ENCODE measurements at regions not wholly inside any gene's neighbourhood (a gene's known extent, or its start where the extent isn't known, plus 50 kb on each side); places are given as distances from the start of the nearest gene placed in this dataset.
A peak's percentile ranks its signal among the peaks of the same experiment; 100 is the strongest.

DNA sequence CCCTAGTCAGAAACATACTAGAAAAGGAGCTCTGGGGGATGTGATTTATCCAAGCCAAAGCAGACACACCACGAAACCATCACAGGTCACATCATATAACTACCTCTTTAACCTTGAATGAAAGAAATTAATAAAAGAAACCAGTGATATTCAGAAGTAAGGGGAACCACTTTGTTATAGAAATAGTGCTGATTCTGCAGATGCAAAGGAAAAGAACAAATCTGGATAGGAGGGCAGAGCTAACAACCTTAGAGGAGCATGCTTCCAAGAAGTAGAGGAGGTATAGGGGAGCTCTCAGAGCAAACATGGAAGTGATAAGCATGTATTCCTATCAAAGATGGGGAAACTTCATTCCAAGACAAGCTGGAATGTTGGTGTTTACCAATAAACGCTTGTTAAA is 117.0 kb upstream of the MDM1 start:
- DNase-seq (ENCODE audit: low read depth in 2 of 2) = no peak

DNA sequence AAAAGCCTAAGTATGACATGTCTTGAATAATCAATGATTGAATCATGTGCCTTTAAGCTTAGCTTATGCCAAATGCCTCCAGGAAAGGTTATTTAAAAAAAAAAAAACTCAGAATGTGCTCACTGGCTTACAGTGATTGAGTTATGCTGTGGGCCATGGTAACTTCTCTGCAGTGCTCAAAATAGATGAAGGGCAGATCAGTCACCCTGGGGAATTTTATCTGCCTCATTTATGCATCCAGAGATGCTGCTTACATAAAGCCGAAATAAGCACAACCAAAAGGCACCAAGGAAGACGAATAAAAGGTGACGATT is 118.7 kb upstream of the MDM1 start:
- DNase-seq (ENCODE audit: low read depth in 2 of 2) = no peak

DNA sequence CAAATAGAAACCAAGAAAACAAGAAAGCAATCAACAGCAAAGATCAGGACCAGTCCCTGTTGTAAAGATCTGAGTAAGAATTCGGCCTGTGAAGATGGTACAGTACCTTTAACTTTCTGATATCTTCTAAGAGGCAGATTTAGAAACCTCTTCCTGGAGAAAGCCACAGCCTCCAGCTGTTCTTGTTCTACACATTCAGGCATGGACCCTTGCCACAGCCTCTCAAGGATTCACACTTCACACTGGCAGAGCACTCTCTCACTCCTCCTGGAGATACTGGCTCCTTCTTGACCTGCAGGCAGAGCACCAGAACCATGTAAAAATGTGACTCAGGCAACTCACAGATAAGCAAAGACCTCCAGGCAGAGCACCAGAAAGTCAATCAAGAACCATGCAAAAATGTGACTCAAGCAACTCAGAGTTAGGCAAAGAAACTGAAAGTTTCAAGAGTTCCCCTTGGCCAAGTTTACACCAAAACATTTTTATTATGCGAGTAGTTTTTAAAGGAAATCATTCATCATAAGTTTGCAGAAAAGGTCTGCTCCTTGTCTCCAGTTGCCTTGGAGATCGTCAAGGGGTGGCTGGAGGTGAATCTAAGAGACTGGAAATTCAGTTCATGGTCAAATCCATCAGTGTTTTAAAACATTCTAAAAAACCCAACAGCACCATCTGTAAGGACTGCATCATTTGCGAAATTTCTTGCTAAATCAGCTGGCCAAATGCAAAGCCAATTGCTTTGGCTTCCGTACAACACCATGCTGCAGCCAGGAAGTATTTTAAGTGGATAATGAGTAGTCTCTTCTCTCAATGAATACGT is 119.3 kb upstream of the MDM1 start:
- peak; percentile 85 to 88 for DNase-seq (ENCODE audit: low read depth in 2 of 2)

DNA sequence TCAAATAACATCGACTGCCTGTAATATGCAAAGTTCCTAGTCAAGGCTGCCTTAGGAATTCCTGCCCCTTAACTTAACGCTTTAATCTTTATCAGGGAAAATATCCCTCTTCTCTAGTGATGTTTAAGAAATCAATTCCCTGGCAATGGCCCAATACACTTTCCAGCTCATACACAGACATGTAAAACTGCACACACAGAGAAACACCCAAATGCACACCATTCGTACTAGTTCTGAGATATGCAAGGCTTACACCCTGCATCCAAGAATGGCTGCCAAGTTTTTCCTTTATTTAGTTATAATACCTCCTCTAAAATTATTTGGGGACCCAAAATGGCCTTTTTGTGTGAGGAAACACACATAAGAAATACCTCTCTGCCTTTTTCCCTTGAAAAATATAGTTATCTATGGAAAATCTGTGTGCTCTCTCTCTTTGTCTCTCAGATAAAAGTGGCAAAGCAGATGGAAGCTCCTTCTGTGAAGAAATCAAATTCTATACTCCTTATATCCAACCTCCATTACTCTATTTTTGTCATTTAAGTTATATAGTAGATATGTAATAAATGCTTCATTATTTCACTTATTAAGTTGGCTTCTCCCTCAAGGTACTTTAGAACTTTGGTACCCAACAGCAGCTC is 120.0 kb upstream of the MDM1 start:
- no peak for DNase-seq (ENCODE audit: low read depth in 2 of 2)

DNA sequence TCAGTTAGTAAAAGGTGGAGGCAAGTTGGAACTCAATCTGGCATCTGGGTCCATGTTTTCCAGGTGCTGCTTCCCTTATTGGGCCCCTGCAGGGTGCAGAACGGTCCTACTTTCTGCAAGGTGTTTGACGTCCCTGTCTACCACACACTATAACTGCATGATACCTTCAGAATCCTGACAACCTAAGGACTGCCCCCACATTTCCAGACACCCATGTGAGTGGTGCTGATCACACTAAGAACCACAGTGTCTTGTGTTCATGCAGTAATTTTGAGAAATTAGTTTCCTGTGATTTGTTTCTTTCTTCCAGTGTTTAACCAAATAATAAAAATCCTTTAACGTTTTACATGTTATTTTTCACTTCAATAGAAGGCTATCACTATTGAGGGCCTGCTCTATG is 121.1 kb upstream of the MDM1 start:
- no peak for DNase-seq (ENCODE audit: low read depth in 2 of 2)

DNA sequence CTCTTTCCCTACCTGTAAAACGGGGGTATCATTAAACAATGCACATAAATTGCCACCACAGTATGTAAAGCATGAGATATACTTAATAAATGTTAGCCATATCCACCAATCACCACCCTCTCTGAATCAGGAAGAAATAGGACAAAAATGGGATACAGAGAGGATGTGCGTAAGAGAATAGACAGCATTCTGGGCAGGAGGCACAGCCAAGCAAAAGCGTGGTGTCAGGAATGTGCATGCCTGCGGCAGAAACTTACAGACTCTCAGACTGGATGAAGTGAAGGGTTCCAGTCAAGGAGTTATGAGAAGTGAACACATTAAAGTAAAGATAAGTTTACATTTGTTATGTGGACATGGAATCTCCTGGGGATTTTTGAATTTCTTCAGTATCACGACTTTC is 121.7 kb upstream of the MDM1 start:
- no peak for DNase-seq (ENCODE audit: low read depth in 2 of 2)

DNA sequence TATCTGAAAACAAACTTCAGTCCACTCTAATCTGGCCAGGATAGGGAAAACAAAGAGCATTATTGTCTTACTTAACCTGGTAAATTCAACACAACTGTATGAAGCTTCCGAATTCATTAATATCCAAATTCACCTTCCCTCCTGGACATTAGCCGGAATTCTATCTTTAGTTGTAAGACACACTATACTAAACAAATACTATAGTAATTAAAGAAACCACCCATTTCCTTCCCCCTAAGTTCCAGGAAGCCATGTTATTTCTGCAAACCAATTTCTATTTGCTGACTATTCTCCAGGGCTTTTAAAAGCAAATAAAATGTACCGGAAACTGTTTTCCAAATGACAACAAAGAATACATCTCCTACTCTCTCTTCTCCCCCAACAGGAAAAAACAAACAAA is 122.7 kb upstream of the MDM1 start:
- DNase-seq (ENCODE audit: low read depth in 2 of 2) = no peak

DNA sequence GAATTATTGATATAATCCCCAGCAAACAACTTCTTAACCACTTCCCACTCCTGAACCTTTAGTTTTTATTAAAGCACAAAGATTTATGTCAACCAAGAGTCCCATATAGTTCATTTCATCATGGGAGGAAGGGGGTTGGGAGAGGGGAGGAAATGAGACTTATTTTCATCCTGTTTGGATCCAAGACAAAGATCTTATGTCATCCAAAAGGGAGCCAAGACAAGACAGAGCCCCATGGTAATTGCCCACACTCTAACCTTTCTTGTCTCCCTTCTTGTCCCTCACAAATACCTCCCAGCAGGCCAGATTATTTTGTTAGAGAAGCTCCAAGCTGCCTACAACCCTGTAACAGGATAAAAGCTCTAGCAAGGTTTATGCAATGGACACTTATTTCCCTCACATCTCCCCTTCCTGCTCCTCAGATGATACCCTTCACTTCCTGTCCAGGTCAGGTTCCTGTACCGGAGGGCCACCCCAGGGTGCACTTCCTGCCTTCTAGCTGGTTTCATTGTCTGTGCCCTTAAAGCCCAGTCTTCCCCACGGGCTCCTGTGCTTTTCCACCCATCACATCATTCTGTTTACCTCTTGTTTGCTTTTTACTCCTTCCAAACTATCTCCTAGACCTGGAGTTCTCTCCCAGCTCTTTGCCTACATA is 123.7 kb upstream of the MDM1 start:
- DNase-seq (ENCODE audit: low read depth in 2 of 2) = no peak

DNA sequence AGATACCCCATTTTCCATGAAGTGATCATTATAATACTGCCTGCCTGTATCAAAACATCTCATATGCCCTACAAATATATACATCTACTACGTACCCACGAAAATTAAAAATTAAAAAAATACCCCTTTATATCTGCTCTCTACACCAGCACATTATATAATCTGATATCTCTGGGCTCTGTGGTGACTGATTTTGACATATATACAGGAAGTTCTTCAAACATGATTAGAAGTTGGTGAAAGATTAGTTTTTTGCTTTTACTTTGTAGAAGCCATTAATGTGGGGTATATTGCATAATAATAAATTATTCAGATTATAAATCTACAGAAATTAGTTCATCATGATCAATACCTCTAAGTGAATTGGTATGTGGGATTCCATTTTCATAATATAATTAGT is 126.7 kb upstream of the MDM1 start:
- DNase-seq (ENCODE audit: low read depth in 2 of 2) = no peak

DNA sequence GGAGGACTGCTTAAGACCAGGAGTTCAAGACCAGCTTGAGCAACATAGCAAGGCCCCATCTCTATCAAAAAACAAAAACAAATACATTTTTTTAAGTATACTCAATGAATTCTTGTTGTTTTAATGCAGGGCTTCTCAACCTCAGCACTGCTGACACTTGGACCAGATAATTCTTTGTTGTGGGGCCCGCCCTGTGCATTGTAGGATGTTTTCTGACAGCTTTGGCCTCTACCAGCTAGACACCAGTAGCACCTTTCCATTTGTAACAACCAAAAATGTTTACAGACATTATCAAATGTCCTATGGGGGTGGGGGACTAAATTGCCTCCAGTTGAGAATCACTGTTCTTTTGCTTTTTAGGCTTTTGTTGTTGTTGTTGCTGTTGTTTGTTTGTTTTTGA is 128.1 kb upstream of the MDM1 start:
- no peak for DNase-seq (ENCODE audit: low read depth in 2 of 2)

DNA sequence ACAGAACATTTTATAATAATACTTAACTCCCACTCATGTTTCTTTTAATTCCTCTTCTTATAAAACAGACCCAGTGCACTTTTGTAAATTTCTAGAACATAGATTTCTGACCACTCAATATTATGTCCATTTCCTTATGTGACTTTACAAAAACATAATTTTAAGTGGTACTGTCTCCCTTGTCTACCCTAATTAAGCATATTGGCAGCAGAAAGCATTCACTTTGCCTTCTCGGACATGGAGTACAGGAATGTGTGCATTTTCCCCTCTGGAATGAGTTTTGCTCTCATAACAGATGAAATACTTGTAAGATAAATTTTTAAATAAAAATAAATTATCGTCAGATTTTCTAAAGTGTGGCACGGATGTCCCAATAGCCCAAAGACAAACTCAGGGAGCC is 129.5 kb upstream of the MDM1 start:
- DNase-seq (ENCODE audit: low read depth in 2 of 2) = no peak

DNA sequence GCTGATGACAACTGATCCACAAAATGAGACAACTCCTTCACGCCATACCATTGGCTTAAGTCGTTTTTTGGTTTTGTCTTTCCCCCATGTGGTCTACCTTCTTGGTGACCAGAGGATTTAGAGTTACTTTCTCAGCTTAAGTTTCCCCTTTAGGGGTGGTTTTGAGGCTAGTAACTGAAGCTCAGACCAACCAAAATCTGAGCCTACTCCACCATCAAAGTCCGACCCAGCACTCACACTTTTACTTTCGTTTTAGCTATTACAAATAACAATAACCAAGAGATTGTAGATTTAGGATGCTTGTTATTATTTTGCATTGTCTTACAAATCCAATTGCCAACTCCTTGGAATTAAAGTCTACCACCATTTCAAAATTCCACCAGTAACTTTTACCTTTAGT is 130.6 kb upstream of the MDM1 start:
- no peak for DNase-seq (ENCODE audit: low read depth in 2 of 2)

DNA sequence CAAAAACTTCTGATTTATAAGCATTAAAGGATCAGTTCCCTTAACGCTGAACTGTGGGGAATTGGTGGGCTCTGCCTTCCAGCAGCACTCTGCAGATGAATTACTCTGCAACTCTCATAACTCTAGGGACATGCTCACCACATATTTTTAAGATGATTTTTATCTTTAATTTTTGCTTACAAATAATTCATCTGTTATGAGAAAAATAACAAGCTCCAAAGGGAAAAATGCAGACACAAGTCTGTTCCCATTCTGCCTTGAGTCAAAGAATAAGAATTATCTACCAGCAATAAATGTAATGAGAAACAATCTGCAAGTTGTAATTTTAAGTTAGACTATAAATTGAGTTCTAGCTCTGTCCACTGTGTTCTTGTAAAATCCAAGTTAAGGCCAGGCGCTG is 133.1 kb upstream of the MDM1 start:
- no peak for DNase-seq (ENCODE audit: low read depth in 2 of 2)

DNA sequence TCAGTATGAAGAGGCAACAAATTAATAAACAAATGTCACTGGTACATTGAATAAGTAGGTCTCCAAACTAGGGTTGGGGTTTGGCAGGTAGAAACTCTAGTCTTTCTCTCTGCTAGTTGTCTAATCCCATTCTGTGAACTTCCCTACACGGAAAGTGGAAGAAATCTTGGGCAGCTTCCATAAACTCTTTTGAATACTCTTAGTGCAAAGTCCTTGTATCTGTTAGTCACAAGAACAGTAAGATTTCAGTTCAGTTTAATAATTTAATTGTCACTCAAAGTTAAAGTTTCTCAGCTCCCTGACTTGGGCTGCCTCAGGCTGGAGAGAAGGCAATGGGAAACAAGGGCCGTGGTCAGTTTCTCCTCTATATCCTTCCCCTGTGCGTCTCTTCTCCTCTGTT is 135.4 kb upstream of the MDM1 start:
- DNase-seq (ENCODE audit: low read depth in 2 of 2) = no peak

DNA sequence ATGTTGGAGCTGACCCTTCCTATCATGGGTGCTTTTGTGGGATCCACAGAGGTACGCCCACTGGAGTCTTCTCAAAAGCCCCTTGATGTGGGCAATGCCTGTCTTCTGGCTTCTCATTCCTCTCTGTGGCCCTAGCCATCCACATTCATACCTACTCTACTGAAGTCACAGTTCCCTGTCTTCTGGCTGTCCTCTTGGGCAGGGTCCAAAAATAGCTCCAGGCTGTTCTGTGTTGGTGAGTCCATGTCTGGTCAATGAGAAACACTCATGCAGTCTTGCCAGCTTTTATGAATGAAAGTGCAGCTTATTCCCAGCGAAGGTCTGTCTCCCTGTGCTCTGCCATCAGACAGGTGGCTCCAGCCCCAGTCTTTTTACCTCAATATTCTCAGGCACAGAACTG is 135.9 kb upstream of the MDM1 start:
- DNase-seq (ENCODE audit: low read depth in 2 of 2) = no peak

DNA sequence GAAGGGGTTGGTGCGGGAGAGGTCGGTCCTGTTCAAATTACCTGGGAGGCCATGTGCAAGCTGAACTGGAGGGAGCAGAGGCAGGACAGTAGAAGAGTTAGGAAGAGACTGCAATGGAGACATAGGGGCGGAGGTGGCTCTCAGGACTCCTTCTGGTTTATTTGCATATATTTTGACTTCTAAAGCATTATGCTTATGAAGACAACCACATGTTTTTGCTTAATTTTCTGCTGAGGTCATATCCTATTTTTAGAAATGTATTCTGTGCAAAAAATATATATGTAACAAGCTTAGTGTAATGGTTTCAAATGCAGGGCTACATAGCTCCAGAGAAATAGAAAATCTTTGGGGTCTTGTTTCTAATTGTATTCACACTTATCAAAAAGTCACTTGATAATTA is 137.0 kb upstream of the MDM1 start:
- no peak for DNase-seq (ENCODE audit: low read depth in 2 of 2)

DNA sequence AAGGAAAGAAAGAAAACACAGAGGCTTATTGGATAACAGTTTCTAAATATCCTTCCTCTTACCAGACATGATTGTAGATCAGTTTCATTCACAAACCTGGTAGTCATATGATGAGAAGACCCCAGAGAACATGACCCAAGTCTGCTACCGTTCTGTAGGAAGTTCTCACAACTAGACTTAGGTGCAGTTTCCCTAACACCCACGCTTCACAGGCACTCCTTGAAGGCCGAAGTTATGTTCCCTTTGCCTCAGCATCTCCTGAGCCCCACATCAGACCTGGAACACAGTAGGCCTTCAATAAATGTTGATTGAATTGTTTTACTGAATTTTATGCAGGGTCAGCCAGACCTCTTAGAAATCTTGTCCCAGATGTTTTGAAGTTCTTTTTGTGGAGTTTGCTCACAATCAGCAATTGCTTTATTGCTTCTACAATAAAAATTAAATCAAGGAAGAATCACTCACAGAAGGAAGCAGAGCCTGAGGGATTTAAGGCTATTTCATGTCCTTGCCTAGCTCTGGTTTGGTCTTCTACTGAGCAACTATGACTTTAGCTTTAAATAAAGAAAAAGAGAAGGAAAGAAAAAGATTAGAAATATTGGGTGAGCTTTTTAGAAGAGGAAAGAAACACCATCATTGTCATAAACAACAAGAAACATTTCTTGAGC is 138.6 kb upstream of the MDM1 start:
- no peak for DNase-seq (ENCODE audit: low read depth in 2 of 2)

DNA sequence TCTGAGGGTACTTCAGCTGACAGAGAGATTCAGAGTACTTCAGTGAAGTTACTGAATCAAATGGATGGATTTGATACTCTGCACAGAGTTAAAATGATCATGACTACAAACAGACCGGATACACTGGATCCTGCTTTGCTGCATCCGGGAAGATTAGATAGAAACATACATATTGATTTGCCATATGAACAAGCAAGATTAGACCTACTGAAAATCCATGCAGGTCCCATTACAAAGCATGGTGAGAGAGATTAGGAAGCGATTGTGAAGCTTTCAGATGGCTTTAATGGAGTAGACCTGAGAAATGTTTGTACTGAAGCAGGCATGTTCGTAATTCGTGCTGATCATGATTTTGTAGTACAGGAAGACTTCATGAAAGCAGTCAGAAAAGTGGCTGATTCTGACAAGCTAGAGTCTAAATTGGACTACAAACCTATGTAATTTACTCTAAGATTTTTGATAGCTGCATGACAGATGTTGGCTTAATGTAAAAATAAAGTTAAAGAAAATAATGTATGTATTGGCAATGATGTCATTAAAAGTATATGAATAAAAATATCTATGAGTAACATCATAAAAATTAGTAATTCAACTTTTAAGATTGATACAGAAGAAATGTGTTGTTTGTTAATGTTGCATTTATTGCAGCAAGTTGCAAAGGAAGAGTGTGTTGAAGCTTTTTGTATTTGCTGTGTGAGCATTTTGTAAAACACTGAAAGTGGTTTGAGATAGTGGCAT is 136.1 kb upstream of the RAP1B start:
- DNase-seq (ENCODE audit: low read depth in 2 of 2) = no peak

DNA sequence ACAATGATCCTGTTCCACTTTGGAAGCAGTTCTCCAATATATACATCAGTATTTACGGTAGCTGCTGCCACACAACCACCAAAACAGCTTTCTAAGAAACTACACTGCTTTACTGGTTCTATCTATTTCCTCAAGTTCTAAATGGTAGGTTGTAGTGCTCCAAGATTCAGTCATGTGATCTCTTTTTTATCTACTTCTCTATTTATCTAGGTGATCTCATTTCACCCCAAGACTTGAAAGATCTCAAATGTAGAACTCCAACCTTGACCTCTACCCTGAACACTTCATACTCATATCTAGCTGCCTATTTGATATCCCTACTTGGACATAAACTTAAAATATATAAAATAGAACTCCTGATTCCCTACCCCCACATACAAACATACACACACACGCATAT is 133.9 kb upstream of the RAP1B start:
- no peak for DNase-seq (ENCODE audit: low read depth in 2 of 2)

DNA sequence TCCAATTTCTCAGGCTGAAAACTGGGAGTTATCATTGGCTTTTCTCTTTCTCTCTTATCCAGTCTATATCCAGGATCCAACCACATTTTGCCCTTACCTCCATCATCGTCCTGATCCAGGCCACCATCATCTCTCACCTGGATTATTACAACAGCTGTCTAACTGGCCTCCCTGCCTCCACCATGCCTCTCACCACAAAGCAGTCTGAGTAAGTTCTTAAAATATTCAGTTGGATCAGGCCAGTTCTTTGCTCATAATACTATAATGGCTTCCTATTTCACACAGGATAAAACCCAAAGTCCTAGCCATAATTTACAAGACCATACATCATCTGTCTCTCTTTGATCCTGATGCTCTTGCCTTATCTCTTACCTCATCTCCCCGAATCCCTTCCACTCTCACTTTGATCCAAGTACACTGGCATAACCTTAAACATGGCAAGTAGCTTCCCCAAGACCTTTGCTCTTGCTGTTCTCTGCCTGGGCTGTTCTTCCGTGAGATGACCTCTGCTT is 133.4 kb upstream of the RAP1B start:
- no peak for DNase-seq (ENCODE audit: low read depth in 2 of 2)

DNA sequence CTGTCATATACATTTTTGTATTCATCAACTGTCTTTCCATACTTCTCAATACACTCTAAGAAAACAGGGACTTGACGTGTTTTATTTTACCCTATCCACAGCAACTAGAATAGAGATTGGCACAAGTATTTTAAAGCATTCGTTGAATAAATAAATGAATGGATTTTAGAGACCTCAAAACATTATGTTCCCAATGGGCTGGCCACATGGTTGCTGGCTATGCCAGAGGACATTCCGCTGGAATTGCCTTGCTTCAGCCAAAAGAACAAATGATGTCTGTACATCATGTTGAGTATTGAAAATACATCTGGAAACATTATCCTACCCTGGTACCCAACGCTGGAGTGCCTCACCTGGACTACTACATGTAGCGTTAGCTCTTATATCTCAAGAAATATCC is 132.8 kb upstream of the RAP1B start:
- no peak for DNase-seq (ENCODE audit: low read depth in 2 of 2)

Data from fibroblast of skin of left quadriceps (primary cell).